Spinal cord (tissue), 9 donors: ENCODE measurements at regions not wholly inside any gene's neighbourhood (a gene's known extent, or its start where the extent isn't known, plus 50 kb on each side); places are given as distances from the start of the nearest gene placed in this dataset.
A peak's percentile ranks its signal among the peaks of the same experiment; 100 is the strongest.

Experiments used
- DNase-seq, 6 donors: peaks; one replicate each; pipeline versions ENCODE4 v3.0.0 to v3.0.0-alpha.2; 2013 to 2015; ENCODE audit warnings: low spot score in 6 of 6, low read depth in 4 of 6
- H3K27ac ChIP-seq: one replicate; pipeline ENCODE4 v1.5.1; 2013; ENCODE audit warnings: low read depth, low read length, control low read depth
- H3K27me3 ChIP-seq: one replicate; pipeline ENCODE4 v1.6.1; 2013; ENCODE audit warnings: low read length; ENCODE audit not compliant: control insufficient read depth, insufficient read depth
- H3K36me3 ChIP-seq: one replicate; pipeline ENCODE4 v1.6.1; 2013; ENCODE audit warnings: low read length; ENCODE audit not compliant: control insufficient read depth, insufficient read depth
- H3K4me1 ChIP-seq: one replicate; pipeline ENCODE4 v1.6.1; 2013; ENCODE audit warnings: low read length; ENCODE audit not compliant: control insufficient read depth, insufficient read depth
- H3K4me3 ChIP-seq: one replicate; pipeline ENCODE4 v1.5.1; 2013; ENCODE audit warnings: low read depth, low read length, control low read depth
- H3K9me3 ChIP-seq: one replicate; pipeline ENCODE4 v1.6.1; 2013; ENCODE audit warnings: low read length; ENCODE audit not compliant: control insufficient read depth, insufficient read depth
- WGBS: methylation state at CpG from one replicate; pipeline ENCODE4 v1.1.5; 2013; ENCODE audit warnings: missing lambda C conversion rate; ENCODE audit not compliant: insufficient coverage; 5-methylcytosine and 5-hydroxymethylcytosine counted together
- donor health status: healthy.

- H3K9me3 ChIP-seq, result no peaks in the 10 kb centered on the region
- DNase-seq, result peak in 1 of 6 donors; percentile 11
- no peak overlapping the region for H3K27ac ChIP-seq
- no peak overlapping the region for H3K4me3 ChIP-seq
- H3K36me3 ChIP-seq, result no peaks in the 10 kb centered on the region
- WGBS, result 44% methylated on average over 5 of the region's 7 CpGs
- H3K27me3 ChIP-seq, result no peaks in the 10 kb centered on the region
- H3K4me1 ChIP-seq, result no peaks in the 10 kb centered on the region
Observed at GRCh38 chr19:28020619-28021258, 1192.2 kb downstream of the UQCRFS1 start.

- Histone ChIP-seq H3K27ac (no peak overlapping the region), H3K9me3 (no peaks in the 10 kb centered on the region), H3K4me1 (no peaks in the 10 kb centered on the region), H3K36me3 (no peaks in the 10 kb centered on the region), H3K27me3 (no peaks in the 10 kb centered on the region), H3K4me3 (no peak overlapping the region)
- peak in 1 of 6 donors; percentile 6 for DNase-seq
- WGBS, result 69% methylated on average over 6 of the region's 7 CpGs
Observed at GRCh38 chr19:28019901-28020300, 1193.0 kb downstream of the UQCRFS1 start.

GRCh38 chr19:28019371-28019770 lies 1193.6 kb downstream of the UQCRFS1 start:
- no peak for DNase-seq
- Histone ChIP-seq H3K27me3 (no peaks in the 10 kb centered on the region), H3K27ac (no peak overlapping the region), H3K36me3 (no peaks in the 10 kb centered on the region), H3K4me3 (no peak overlapping the region), H3K4me1 (no peaks in the 10 kb centered on the region), H3K9me3 (no peaks in the 10 kb centered on the region)
- 68% methylated on average over 3 of the region's 7 CpGs for WGBS

- Histone ChIP-seq H3K4me1 (no peaks in the 10 kb centered on the region), H3K4me3 (no peak overlapping the region), H3K27me3 (no peaks in the 10 kb centered on the region), H3K9me3 (no peaks in the 10 kb centered on the region), H3K36me3 (no peaks in the 10 kb centered on the region), H3K27ac (no peak overlapping the region)
- 79% methylated on average over 2 of the region's 5 CpGs for WGBS
- no peak for DNase-seq
Observed at GRCh38 chr19:28018499-28018898, 1194.5 kb downstream of the UQCRFS1 start.

- Histone ChIP-seq H3K9me3 (no peaks in the 10 kb centered on the region), H3K4me1 (no peaks in the 10 kb centered on the region), H3K4me3 (no peak overlapping the region), H3K27ac (no peak overlapping the region), H3K27me3 (no peaks in the 10 kb centered on the region), H3K36me3 (no peaks in the 10 kb centered on the region)
- DNase-seq, result no peak
- WGBS, result 88% methylated on average over 5 of the region's 8 CpGs
Observed at GRCh38 chr19:28014615-28015405, 1198.1 kb downstream of the UQCRFS1 start.

DNA sequence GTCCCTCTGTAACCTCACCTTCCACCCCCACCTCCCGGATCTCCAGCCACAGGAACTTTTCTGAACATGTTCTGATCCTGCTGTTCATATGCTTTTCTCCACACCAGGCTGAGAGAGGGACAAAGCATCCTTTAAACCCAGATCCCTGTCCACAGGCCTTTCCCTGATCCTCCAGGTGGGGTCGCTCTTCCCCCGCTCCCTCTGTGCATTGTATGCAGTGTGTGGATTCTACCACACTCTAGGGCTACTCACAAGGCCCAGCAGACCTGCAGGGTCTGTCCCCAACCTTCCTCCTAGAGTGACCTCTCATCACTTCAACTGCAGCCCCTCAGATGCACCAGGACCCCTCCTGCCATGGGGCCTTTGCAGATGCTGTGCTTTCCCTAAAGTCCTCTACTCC lies 1200.6 kb downstream of the UQCRFS1 start:
- Histone ChIP-seq H3K4me1 (no peaks in the 10 kb centered on the region), H3K36me3 (no peaks in the 10 kb centered on the region), H3K4me3 (no peak overlapping the region), H3K27me3 (no peaks in the 10 kb centered on the region), H3K9me3 (no peaks in the 10 kb centered on the region), H3K27ac (no peak overlapping the region)
- WGBS, result 80% methylated on average over 1 of the region's 3 CpGs
- DNase-seq, result no peak

DNA sequence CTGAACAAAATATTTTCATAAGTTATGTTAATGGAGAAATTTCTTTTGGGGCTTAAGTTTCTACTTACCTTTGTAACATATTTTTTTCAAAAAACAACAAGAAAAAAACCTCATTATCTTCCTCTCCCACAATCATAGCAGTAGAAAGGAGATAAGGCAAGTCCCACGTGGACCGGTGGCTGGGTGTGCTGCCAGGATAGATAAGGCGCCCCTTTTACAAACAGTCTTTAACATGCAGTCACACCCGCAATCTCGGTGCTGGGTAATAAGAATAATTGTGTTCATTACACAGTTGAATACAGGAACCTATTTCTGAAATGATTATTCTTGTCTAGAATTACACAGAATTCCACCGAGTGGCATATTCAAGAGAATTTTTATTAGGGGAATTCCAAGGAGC lies 1202.3 kb downstream of the UQCRFS1 start:
- Histone ChIP-seq H3K27ac (no peak overlapping the region), H3K36me3 (no peaks in the 10 kb centered on the region), H3K4me1 (no peaks in the 10 kb centered on the region), H3K27me3 (no peaks in the 10 kb centered on the region), H3K4me3 (no peak overlapping the region), H3K9me3 (no peaks in the 10 kb centered on the region)
- peak in 1 of 6 donors; percentile 38 for DNase-seq
- WGBS, result 100% methylated on average over 1 of the region's 6 CpGs

- no peaks in the 10 kb centered on the region for H3K27me3 ChIP-seq
- DNase-seq, result no peak
- H3K4me3 ChIP-seq, result no peak overlapping the region
- no peaks in the 10 kb centered on the region for H3K36me3 ChIP-seq
- no peak overlapping the region for H3K27ac ChIP-seq
- H3K4me1 ChIP-seq, result no peaks in the 10 kb centered on the region
- H3K9me3 ChIP-seq, result no peaks in the 10 kb centered on the region
- 55% methylated on average over 4 of the region's 4 CpGs for WGBS
Observed at GRCh38 chr19:28009696-28010095, 1203.3 kb downstream of the UQCRFS1 start.

DNA sequence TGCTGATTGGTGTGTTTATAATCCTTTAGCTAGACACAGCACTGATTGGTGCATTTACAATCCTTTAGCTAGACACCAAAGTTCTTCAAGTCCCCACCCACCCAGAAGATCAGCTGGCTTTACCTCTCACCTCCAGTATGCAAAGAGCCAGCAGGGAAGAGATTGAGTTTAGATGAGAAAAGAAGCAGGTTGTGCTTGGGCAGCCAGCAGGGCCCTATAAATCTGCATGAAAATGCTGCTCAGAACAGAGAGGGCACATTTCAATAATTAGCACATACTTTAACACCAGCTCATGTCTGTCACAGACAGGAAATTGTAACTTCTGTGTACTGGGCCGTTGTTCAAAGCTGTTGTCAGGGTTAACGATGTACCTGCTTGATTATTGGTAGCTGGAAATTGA lies 1204.3 kb downstream of the UQCRFS1 start:
- no peaks in the 10 kb centered on the region for H3K36me3 ChIP-seq
- H3K27me3 ChIP-seq, result no peaks in the 10 kb centered on the region
- H3K27ac ChIP-seq, result no peak overlapping the region
- 78% methylated on average over 2 of the region's 2 CpGs for WGBS
- no peak overlapping the region for H3K4me3 ChIP-seq
- DNase-seq, result no peak
- H3K9me3 ChIP-seq, result no peaks in the 10 kb centered on the region
- H3K4me1 ChIP-seq, result no peaks in the 10 kb centered on the region

GRCh38 chr19:28003543-28003942 lies 1209.4 kb downstream of the UQCRFS1 start:
- WGBS, result 90% methylated on average over 1 of the region's 1 CpG
- no peaks in the 10 kb centered on the region for H3K27me3 ChIP-seq
- H3K36me3 ChIP-seq, result no peaks in the 10 kb centered on the region
- no peak for DNase-seq
- H3K27ac ChIP-seq, result no peak overlapping the region
- no peaks in the 10 kb centered on the region for H3K9me3 ChIP-seq
- no peak overlapping the region for H3K4me3 ChIP-seq
- no peaks in the 10 kb centered on the region for H3K4me1 ChIP-seq
